DOHH2 (cell line): ENCODE measurements at regions not wholly inside any gene's neighbourhood (a gene's known extent, or its start where the extent isn't known, plus 50 kb on each side); places are given as distances from the start of the nearest gene placed in this dataset.
"Not testable (repeated sequence)": the region's sequence is repeated elsewhere in the genome, so short reads cannot be mapped to it uniquely, and the experiment has no call there.

Experiments used
- CTCF ChIP-seq: fragments of 200-600 bp; sonication (generic); IDR thresholded peaks from one replicate; pipeline ENCODE4 v1.5.1; 2014; ENCODE audit warnings: antibody characterized with exemption, mild to moderate bottlenecking, low read depth, low read length; ENCODE audit not compliant: poor library complexity, severe bottlenecking
- EZH2phosphoT487 ChIP-seq: fragments of 200-600 bp; sonication (generic); IDR thresholded peaks from 2 replicates; pipeline ENCODE4 v1.6.1; 2017; ENCODE audit warnings: borderline replicate concordance, mild to moderate bottlenecking, antibody characterized with exemption, low read length, moderate library complexity, mixed read lengths

GRCh38 chr13:76821222-76821621 lies 65.0 kb downstream of the KCTD12 start:
- TF ChIP-seq CTCF, EZH2phosphoT487: not testable (repeated sequence)
